H1 (cell line): ENCODE measurements at regions not wholly inside any gene's neighbourhood (a gene's known extent, or its start where the extent isn't known, plus 50 kb on each side); places are given as distances from the start of the nearest gene placed in this dataset.

Source experiments
- BACH1 ChIP-seq: IDR thresholded peaks from 2 replicates; pipeline ENCODE4 v1.6.1; 2012; ENCODE audit warnings: low read length, improper control_type of control experiment
- BCL11A ChIP-seq, 2 experiments: IDR thresholded peaks; one replicate each; pipeline ENCODE4 v1.6.1; 2011; ENCODE audit warnings: low read depth in 2 of 2, low read length in 2 of 2, mild to moderate bottlenecking in 2 of 2
- NRF1 ChIP-seq: IDR thresholded peaks from 2 replicates; pipeline ENCODE4 v1.6.1; 2011; ENCODE audit warnings: mild to moderate bottlenecking, low read depth, low read length, improper control_type of control experiment
- SIRT6 ChIP-seq: IDR thresholded peaks from one replicate; pipeline ENCODE4 v1.7.1; 2012; ENCODE audit warnings: low read length, inconsistent platforms
- TCF12 ChIP-seq: IDR thresholded peaks from 2 replicates; pipeline ENCODE4 v1.6.1; 2011; ENCODE audit warnings: low read depth, mild to moderate bottlenecking, low read length
- TF ChIP-seq, protein P1 (sequence below): fragments of 300-600 bp; sonication (generic); IDR thresholded peaks from 2 replicates; pipeline ENCODE4 v1.7.1; 2012; ENCODE audit warnings: low read length, moderate library complexity, mild to moderate bottlenecking, inconsistent platforms; ENCODE audit not compliant: insufficient replicate concordance

DNA sequence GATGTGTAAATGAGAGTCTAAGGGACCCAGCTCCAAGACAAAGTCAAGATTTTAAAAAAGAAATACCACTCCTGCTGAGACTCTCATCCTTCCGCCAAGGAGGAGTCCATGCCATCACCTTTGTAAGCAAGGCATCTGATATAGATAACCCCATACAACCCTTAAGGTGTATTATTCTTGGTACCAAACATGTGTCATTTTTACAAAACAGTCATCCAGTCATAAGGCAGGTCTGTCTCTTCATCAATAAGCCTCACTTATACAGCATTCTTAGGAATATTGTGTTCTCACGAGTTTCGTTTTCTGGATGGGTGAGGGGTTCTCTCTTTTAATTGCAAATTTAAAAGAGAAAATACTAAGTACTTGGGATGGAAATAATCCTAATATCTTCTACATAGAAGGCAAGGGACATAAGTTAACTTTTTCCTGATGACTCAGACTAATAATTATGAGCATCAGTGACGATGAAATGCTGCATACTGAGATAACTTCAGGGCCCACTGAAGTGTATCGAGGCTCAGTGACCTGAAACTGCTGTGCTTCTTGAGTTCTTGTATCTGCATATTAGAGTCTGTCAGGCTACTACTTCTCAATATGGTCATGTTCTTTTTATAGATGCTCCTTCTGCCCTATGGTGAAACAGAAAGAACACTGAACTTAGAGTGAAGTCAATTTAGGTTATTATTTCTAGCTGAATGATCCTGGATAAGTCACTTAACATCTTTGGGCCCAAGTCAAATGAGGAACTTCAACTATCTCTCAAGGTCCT is 166.6 kb downstream of the KLF12 start (continued):
- TF ChIP-seq, protein P1, sequence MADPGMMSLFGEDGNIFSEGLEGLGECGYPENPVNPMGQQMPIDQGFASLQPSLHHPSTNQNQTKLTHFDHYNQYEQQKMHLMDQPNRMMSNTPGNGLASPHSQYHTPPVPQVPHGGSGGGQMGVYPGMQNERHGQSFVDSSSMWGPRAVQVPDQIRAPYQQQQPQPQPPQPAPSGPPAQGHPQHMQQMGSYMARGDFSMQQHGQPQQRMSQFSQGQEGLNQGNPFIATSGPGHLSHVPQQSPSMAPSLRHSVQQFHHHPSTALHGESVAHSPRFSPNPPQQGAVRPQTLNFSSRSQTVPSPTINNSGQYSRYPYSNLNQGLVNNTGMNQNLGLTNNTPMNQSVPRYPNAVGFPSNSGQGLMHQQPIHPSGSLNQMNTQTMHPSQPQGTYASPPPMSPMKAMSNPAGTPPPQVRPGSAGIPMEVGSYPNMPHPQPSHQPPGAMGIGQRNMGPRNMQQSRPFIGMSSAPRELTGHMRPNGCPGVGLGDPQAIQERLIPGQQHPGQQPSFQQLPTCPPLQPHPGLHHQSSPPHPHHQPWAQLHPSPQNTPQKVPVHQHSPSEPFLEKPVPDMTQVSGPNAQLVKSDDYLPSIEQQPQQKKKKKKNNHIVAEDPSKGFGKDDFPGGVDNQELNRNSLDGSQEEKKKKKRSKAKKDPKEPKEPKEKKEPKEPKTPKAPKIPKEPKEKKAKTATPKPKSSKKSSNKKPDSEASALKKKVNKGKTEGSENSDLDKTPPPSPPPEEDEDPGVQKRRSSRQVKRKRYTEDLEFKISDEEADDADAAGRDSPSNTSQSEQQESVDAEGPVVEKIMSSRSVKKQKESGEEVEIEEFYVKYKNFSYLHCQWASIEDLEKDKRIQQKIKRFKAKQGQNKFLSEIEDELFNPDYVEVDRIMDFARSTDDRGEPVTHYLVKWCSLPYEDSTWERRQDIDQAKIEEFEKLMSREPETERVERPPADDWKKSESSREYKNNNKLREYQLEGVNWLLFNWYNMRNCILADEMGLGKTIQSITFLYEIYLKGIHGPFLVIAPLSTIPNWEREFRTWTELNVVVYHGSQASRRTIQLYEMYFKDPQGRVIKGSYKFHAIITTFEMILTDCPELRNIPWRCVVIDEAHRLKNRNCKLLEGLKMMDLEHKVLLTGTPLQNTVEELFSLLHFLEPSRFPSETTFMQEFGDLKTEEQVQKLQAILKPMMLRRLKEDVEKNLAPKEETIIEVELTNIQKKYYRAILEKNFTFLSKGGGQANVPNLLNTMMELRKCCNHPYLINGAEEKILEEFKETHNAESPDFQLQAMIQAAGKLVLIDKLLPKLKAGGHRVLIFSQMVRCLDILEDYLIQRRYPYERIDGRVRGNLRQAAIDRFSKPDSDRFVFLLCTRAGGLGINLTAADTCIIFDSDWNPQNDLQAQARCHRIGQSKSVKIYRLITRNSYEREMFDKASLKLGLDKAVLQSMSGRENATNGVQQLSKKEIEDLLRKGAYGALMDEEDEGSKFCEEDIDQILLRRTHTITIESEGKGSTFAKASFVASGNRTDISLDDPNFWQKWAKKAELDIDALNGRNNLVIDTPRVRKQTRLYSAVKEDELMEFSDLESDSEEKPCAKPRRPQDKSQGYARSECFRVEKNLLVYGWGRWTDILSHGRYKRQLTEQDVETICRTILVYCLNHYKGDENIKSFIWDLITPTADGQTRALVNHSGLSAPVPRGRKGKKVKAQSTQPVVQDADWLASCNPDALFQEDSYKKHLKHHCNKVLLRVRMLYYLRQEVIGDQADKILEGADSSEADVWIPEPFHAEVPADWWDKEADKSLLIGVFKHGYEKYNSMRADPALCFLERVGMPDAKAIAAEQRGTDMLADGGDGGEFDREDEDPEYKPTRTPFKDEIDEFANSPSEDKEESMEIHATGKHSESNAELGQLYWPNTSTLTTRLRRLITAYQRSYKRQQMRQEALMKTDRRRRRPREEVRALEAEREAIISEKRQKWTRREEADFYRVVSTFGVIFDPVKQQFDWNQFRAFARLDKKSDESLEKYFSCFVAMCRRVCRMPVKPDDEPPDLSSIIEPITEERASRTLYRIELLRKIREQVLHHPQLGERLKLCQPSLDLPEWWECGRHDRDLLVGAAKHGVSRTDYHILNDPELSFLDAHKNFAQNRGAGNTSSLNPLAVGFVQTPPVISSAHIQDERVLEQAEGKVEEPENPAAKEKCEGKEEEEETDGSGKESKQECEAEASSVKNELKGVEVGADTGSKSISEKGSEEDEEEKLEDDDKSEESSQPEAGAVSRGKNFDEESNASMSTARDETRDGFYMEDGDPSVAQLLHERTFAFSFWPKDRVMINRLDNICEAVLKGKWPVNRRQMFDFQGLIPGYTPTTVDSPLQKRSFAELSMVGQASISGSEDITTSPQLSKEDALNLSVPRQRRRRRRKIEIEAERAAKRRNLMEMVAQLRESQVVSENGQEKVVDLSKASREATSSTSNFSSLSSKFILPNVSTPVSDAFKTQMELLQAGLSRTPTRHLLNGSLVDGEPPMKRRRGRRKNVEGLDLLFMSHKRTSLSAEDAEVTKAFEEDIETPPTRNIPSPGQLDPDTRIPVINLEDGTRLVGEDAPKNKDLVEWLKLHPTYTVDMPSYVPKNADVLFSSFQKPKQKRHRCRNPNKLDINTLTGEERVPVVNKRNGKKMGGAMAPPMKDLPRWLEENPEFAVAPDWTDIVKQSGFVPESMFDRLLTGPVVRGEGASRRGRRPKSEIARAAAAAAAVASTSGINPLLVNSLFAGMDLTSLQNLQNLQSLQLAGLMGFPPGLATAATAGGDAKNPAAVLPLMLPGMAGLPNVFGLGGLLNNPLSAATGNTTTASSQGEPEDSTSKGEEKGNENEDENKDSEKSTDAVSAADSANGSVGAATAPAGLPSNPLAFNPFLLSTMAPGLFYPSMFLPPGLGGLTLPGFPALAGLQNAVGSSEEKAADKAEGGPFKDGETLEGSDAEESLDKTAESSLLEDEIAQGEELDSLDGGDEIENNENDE, result no peak
- no peak for TF ChIP-seq TCF12
- TF ChIP-seq BCL11A (IDR thresholded peaks at IDR 0.05; ENCODE audit: low read depth in 2 of 2, low read length in 2 of 2), result no peak
- TF ChIP-seq NRF1, result no peak
- TF ChIP-seq SIRT6, result no peak
- no peak for TF ChIP-seq BACH1
